Panc1 (cell line): ENCODE measurements at regions not wholly inside any gene's neighbourhood (a gene's known extent, or its start where the extent isn't known, plus 50 kb on each side); places are given as distances from the start of the nearest gene placed in this dataset.

Experiments
- ATAC-seq: fragments of 200-7000 bp; cut with Tn5 transposase; 2 replicates; pipeline ENCODE4 v1.9.1; 2020; ENCODE audit warnings: mild to moderate bottlenecking, moderate library complexity
- BruUV-seq: library from RNA; stranded (reverse); fragments of 400-500 nt; replicated peaks from 2 replicates; lab custom pipeline; 2021; lab: Mats Ljungman, UMichigan
- CTCF ChIA-PET: fragments of 300-600 bp; sonication (Branson Sonifier 250); formaldehyde crosslinking; loops from one replicate; lab custom pipeline; 2022; ENCODE audit warnings: antibody characterized with exemption; lab: Charles Lee
- POLR2A ChIA-PET: fragments of 300-600 bp; sonication (Branson Sonifier 250); formaldehyde crosslinking; loops from one replicate; lab custom pipeline; 2022; ENCODE audit warnings: antibody characterized with exemption; lab: Charles Lee
- DNase-seq: peaks from one replicate; pipeline ENCODE4 v3.0.0-alpha.2; 2010; ENCODE audit warnings: low read depth, low spot score
- H3K27ac ChIP-seq: 2 replicates; pipeline ENCODE4 v1.5.1; 2011; ENCODE audit warnings: mild to moderate bottlenecking, low read length, inconsistent platforms
- H3K27me3 ChIP-seq: fragments of 200-500 bp; sonication (Bioruptor generic); 2 replicates; pipeline ENCODE4 v1.6.0; 2014; ENCODE audit warnings: low read length, inconsistent platforms; ENCODE audit not compliant: control insufficient read depth, insufficient read depth
- H3K36me3 ChIP-seq: fragments of 200-500 bp; sonication (Bioruptor generic); 2 replicates; pipeline ENCODE4 v1.5.1; 2014; ENCODE audit warnings: inconsistent platforms, mild to moderate bottlenecking, low read length, moderate library complexity; ENCODE audit not compliant: control insufficient read depth, insufficient read depth
- H3K4me1 ChIP-seq: 2 replicates; pipeline ENCODE4 v1.5.1; 2011; ENCODE audit warnings: inconsistent platforms, mild to moderate bottlenecking, low read length, moderate library complexity; ENCODE audit not compliant: control insufficient read depth, insufficient read depth
- H3K4me3 ChIP-seq, 2 experiments: 2 replicates each; pipeline ENCODE4 v1.5.1; 2011 to 2012; ENCODE audit warnings: low read depth in 2 of 2, low read length in 2 of 2, mild to moderate bottlenecking in 2 of 2, inconsistent platforms in 1 of 2, moderate library complexity in 1 of 2
- H3K9me3 ChIP-seq: fragments of 200-500 bp; sonication (Bioruptor generic); 2 replicates; pipeline ENCODE4 v1.5.1; 2014; ENCODE audit warnings: low read depth, mild to moderate bottlenecking, inconsistent platforms, low read length, moderate library complexity; ENCODE audit not compliant: control insufficient read depth, insufficient read depth
- POLR2AphosphoS5 ChIP-seq: IDR thresholded peaks from 2 replicates; pipeline ENCODE4 v1.6.1; 2012; ENCODE audit warnings: mild to moderate bottlenecking, low read depth, low read length, moderate library complexity
- SIN3A ChIP-seq: IDR thresholded peaks from 2 replicates; pipeline ENCODE4 v1.6.1; 2012; ENCODE audit warnings: low read depth, mild to moderate bottlenecking, low read length, moderate library complexity, borderline replicate concordance; ENCODE audit not compliant: insufficient read depth
- TCF7L2 ChIP-seq: IDR thresholded peaks from 2 replicates; pipeline ENCODE4 v1.6.1; 2011; ENCODE audit warnings: mild to moderate bottlenecking, low read depth, low read length, inconsistent platforms
- in situ Hi-C: cut with HindIII; loops from 2 replicates; pipeline ENCODE4 v1.10.0; 2016; ENCODE audit warnings: low sequenced_read_pairs, low pct_unique_long_range_greater_than_20kb
- intact Hi-C: fragments of 100-400 bp; cut with micrococcal nuclease; formaldehyde crosslinking; loops from one replicate; pipeline ENCODE4 v1.10.0; 2022; ENCODE audit not compliant: unreplicated experiment
- TF ChIP-seq, protein P1 (sequence below): fragments of 450-650 bp; IDR thresholded peaks from 2 replicates; pipeline ENCODE4 v1.5.1; 2017; ENCODE audit warnings: mild to moderate bottlenecking
- TF ChIP-seq, protein P2 (sequence below), 2 experiments: IDR thresholded peaks; 2 replicates each; pipeline ENCODE4 v1.6.1; 2011 to 2012; ENCODE audit warnings: low read depth in 2 of 2, control low read depth in 1 of 2, low read length in 1 of 2, mild to moderate bottlenecking in 1 of 2, moderate library complexity in 1 of 2; ENCODE audit not compliant: insufficient read depth in 1 of 2

DNA sequence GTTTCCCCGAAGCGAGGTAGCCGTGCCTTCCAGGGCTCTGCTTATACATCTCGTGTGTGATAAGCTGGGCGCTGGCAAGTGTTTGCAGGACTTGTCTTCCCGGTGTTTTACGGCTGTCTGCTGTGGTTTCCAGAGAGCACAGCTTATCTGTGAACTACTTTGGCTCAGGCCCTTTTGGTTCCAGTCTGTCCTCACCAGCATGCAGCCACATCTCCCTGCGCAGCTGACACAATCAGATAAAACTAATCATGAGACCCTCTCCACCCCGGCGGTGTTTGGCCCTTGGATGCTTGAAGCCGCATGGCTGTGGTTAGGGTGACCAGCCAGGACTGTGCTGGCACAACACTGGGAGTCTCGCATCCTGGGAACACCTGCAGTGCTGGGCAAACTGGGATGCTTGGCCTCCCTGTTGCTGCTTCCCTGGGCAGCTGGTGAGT lies 241.8 kb upstream of the FOXQ1 start:
- POLR2A ChIA-PET = no interaction called here
- BruUV-seq = no TSS peak
- in situ Hi-C loops = no loop called here
- Histone ChIP-seq H3K9me3 (no peaks in the 10 kb centered on the region), H3K4me3 (no peak overlapping the region), H3K4me1 (peaks cover 4% of the 10 kb centered on the region; the same call in 1 of the 2 replicates), H3K36me3 (no peaks in the 10 kb centered on the region), H3K27ac (no peak overlapping the region), H3K27me3 (no peaks in the 10 kb centered on the region)
- TF ChIP-seq TCF7L2 (no peak; the same call in 1 of the 2 replicates), POLR2AphosphoS5 (no peak), SIN3A (no peak)
- TF ChIP-seq, protein P1, sequence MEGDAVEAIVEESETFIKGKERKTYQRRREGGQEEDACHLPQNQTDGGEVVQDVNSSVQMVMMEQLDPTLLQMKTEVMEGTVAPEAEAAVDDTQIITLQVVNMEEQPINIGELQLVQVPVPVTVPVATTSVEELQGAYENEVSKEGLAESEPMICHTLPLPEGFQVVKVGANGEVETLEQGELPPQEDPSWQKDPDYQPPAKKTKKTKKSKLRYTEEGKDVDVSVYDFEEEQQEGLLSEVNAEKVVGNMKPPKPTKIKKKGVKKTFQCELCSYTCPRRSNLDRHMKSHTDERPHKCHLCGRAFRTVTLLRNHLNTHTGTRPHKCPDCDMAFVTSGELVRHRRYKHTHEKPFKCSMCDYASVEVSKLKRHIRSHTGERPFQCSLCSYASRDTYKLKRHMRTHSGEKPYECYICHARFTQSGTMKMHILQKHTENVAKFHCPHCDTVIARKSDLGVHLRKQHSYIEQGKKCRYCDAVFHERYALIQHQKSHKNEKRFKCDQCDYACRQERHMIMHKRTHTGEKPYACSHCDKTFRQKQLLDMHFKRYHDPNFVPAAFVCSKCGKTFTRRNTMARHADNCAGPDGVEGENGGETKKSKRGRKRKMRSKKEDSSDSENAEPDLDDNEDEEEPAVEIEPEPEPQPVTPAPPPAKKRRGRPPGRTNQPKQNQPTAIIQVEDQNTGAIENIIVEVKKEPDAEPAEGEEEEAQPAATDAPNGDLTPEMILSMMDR = no peak
- TF ChIP-seq, protein P2, sequence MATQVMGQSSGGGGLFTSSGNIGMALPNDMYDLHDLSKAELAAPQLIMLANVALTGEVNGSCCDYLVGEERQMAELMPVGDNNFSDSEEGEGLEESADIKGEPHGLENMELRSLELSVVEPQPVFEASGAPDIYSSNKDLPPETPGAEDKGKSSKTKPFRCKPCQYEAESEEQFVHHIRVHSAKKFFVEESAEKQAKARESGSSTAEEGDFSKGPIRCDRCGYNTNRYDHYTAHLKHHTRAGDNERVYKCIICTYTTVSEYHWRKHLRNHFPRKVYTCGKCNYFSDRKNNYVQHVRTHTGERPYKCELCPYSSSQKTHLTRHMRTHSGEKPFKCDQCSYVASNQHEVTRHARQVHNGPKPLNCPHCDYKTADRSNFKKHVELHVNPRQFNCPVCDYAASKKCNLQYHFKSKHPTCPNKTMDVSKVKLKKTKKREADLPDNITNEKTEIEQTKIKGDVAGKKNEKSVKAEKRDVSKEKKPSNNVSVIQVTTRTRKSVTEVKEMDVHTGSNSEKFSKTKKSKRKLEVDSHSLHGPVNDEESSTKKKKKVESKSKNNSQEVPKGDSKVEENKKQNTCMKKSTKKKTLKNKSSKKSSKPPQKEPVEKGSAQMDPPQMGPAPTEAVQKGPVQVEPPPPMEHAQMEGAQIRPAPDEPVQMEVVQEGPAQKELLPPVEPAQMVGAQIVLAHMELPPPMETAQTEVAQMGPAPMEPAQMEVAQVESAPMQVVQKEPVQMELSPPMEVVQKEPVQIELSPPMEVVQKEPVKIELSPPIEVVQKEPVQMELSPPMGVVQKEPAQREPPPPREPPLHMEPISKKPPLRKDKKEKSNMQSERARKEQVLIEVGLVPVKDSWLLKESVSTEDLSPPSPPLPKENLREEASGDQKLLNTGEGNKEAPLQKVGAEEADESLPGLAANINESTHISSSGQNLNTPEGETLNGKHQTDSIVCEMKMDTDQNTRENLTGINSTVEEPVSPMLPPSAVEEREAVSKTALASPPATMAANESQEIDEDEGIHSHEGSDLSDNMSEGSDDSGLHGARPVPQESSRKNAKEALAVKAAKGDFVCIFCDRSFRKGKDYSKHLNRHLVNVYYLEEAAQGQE (IDR thresholded peaks at IDR 0.05; ENCODE audit: insufficient read depth in 1 of 2, low read depth in 2 of 2, low read length in 1 of 2) = no peak
- CTCF ChIA-PET = no interaction called here
- ATAC-seq = peak; percentile 64
- intact Hi-C loops = no loop called here
- no peak for DNase-seq

DNA sequence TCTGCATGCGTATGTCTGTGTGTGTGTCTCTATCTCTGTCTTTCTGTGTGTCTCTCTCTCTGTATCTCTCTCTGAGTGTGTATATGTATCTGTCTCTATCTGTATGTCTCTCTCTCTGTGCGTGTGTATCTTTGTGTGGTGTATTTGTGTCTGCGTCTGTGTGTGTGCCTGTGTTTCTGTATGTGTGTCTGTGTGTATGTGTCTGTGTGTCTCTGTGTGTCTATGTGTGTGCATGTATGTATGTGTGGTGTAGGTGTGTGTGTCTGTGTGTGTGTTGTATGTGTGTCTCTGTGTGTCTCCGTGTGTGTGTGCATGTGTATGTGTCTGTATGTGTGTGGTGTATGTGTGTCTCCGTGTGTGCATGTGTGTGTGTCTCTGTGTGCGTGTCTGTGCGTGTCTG lies 243.0 kb upstream of the FOXQ1 start:
- no peak for DNase-seq
- Histone ChIP-seq H3K27me3 (no peaks in the 10 kb centered on the region), H3K9me3 (no peaks in the 10 kb centered on the region), H3K27ac (no peak overlapping the region), H3K4me3 (no peak overlapping the region), H3K4me1 (peaks cover 4% of the 10 kb centered on the region; the same call in 1 of the 2 replicates), H3K36me3 (no peaks in the 10 kb centered on the region)
- POLR2A ChIA-PET = no interaction called here
- CTCF ChIA-PET = no interaction called here
- ATAC-seq = no peak
- BruUV-seq = no TSS peak
- TF ChIP-seq, protein P1 = no peak
- TF ChIP-seq TCF7L2 (no peak), SIN3A (no peak), POLR2AphosphoS5 (no peak)
- TF ChIP-seq, protein P2 (IDR thresholded peaks at IDR 0.05; ENCODE audit: insufficient read depth in 1 of 2, low read depth in 2 of 2, low read length in 1 of 2) = no peak
- intact Hi-C loops (no loop called here), in situ Hi-C loops (no loop called here)
